ENCODE measurements at regions not wholly inside any gene's neighbourhood (a gene's known extent, or its start where the extent isn't known, plus 50 kb on each side); places are given as distances from the start of the nearest gene placed in this dataset.
"Not testable (repeated sequence)": the region's sequence is repeated elsewhere in the genome, so short reads cannot be mapped to it uniquely, and the experiment has no call there.

- peaks cover 0 to 2% (median 0%) of the 10 kb centered on the region in 3 donors for H3K4me1 ChIP-seq
- TF ChIP-seq POLR2AphosphoS5 (IDR thresholded peaks at IDR 0.05): no peak
- TF ChIP-seq CTCF (IDR thresholded peaks at IDR 0.05): no peak
- TF ChIP-seq EP300 (IDR thresholded peaks at IDR 0.05): no peak
- no peak for TF ChIP-seq POLR2A (IDR thresholded peaks at IDR 0.05)
- H3K4me3 ChIP-seq: no peak overlapping the region
- WGBS, 2 donors (ENCODE audit: low coverage in 1 of 2): 100% methylated on average over 1 of the region's 14 CpGs; no CpG with 5 or more reads in 1 of the 2 donors
- H3K9me3 ChIP-seq: no peaks in the 10 kb centered on the region
- no peaks in the 10 kb centered on the region for H3K36me3 ChIP-seq
- no peak for ATAC-seq
- H3K27ac ChIP-seq: no peak overlapping the region
- no peaks in the 10 kb centered on the region for H3K27me3 ChIP-seq
Observed at GRCh38 chr17:30720013-30720471, 104.5 kb downstream of the CRLF3 start.

GRCh38 chr17:30719131-30719973 lies 105.1 kb downstream of the CRLF3 start:
- TF ChIP-seq CTCF (IDR thresholded peaks at IDR 0.05): peak in 3 of 4 experiments; percentile 59 to 66 (median 66)
- H3K36me3 ChIP-seq, H3K27ac ChIP-seq, H3K9me3 ChIP-seq, ATAC-seq, H3K4me1 ChIP-seq, H3K27me3 ChIP-seq, H3K4me3 ChIP-seq: not testable (repeated sequence)
- WGBS, 2 donors (ENCODE audit: low coverage in 1 of 2): 72 to 83% methylated on average over 12 to 13 of the region's 22 CpGs

- H3K27ac ChIP-seq, ATAC-seq, H3K9me3 ChIP-seq, H3K4me3 ChIP-seq, H3K36me3 ChIP-seq, H3K4me1 ChIP-seq, H3K27me3 ChIP-seq: not testable (repeated sequence)
- 79 to 91% methylated on average over 8 of the region's 8 CpGs for WGBS, 2 donors (ENCODE audit: low coverage in 1 of 2)
Observed at GRCh38 chr17:30718691-30719090, 105.8 kb downstream of the CRLF3 start.

GRCh38 chr17:30718099-30718447 lies 106.4 kb downstream of the CRLF3 start:
- H3K9me3 ChIP-seq, ATAC-seq, H3K4me3 ChIP-seq, H3K27me3 ChIP-seq, H3K27ac ChIP-seq, H3K4me1 ChIP-seq, H3K36me3 ChIP-seq: not testable (repeated sequence)
- WGBS, 2 donors (ENCODE audit: low coverage in 1 of 2): 91% methylated on average over 5 of the region's 6 CpGs; no CpG with 5 or more reads in 1 of the 2 donors

GRCh38 chr17:30717291-30718098 lies 107.0 kb downstream of the CRLF3 start:
- Histone ChIP-seq H3K36me3 (no peaks in the 10 kb centered on the region), H3K27me3 (no peaks in the 10 kb centered on the region), H3K4me3 (no peak overlapping the region), H3K4me1 (peaks cover 0 to 10% (median 0%) of the 10 kb centered on the region in 3 donors), H3K27ac (no peak overlapping the region), H3K9me3 (no peaks in the 10 kb centered on the region)
- ATAC-seq: no peak
- TF ChIP-seq CTCF (IDR thresholded peaks at IDR 0.05) (no peak), POLR2A (IDR thresholded peaks at IDR 0.05) (no peak), POLR2AphosphoS5 (IDR thresholded peaks at IDR 0.05) (no peak)
- 83 to 92% methylated on average over 6 to 7 of the region's 8 CpGs for WGBS, 2 donors (ENCODE audit: low coverage in 1 of 2)
